ENCODE measurements at regions not wholly inside any gene's neighbourhood (a gene's known extent, or its start where the extent isn't known, plus 50 kb on each side); places are given as distances from the start of the nearest gene placed in this dataset.

DNA sequence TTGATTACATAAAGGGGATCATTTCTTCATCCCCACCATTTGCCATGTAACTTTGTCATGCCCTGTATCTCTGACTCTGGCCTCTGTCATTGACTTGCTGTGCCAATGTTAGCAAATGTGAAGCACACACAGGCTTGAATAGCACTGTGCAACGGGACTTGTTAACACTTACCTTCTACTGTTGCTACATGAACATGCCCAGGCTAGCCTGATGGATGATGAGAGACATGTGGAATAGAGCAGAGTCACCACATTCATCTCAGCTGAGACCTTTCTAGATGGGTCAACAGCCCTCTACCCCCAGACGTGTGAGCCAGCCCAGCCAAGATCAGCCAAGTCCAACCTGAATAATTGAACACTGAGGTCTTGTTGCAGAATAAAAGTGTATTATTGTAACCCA is 162.1 kb upstream of the SALL1 start:
- TF ChIP-seq EZH2 (IDR thresholded peaks at IDR 0.05) (no peak), FOXP2 (optimal IDR thresholded peaks at IDR 0.05; ENCODE audit: control extremely low read depth, extremely low read length, insufficient read depth) (no peak)

All from SK-N-MC (cell line).